Breast epithelium (tissue), 4 donors: ENCODE measurements at regions not wholly inside any gene's neighbourhood (a gene's known extent, or its start where the extent isn't known, plus 50 kb on each side); places are given as distances from the start of the nearest gene placed in this dataset.

ENCODE experiments used
- DNase-seq, 2 donors: peaks; one replicate each; pipeline ENCODE4 v3.0.0-alpha.2; 2019; ENCODE audit warnings: low spot score in 2 of 2
- H3K27ac ChIP-seq, 2 donors: fragments of 200-600 bp; sonication (generic) in 1 of 2; one replicate each; pipeline ENCODE4 v1.5.1; 2016 to 2019; ENCODE audit warnings: mild to moderate bottlenecking in 1 of 2
- H3K27me3 ChIP-seq, 2 donors: fragments of 200-600 bp; sonication (generic) in 1 of 2; one replicate each; pipeline versions ENCODE4 v1.5.1 to v1.6.0; 2017 to 2019; ENCODE audit warnings: control low read depth in 1 of 2, mild to moderate bottlenecking in 1 of 2
- H3K36me3 ChIP-seq: fragments of 200-600 bp; one replicate; pipeline ENCODE4 v1.5.1; 2019
- H3K4me1 ChIP-seq, 2 donors: fragments of 200-600 bp; sonication (generic); one replicate each; pipeline ENCODE4 v1.5.1; 2016 to 2019; ENCODE audit warnings: control low read depth in 1 of 2
- H3K4me3 ChIP-seq, 3 donors: fragments of 200-600 bp; sonication (generic); 1 replicate in 2 of 3; 2 replicates in 1 of 3; pipeline ENCODE4 v1.5.1; 2016 to 2019; ENCODE audit warnings: mild to moderate bottlenecking in 3 of 3, moderate library complexity in 2 of 3
- H3K9me3 ChIP-seq, 2 donors: fragments of 200-600 bp; sonication (generic) in 1 of 2; one replicate each; pipeline ENCODE4 v1.5.1; 2016 to 2019; ENCODE audit warnings: control low read depth in 1 of 2
- POLR2A ChIP-seq: fragments of 450-650 bp; IDR thresholded peaks from one replicate; pipeline ENCODE4 v1.6.1; 2016; ENCODE audit warnings: antibody characterized with exemption, mild to moderate bottlenecking, moderate library complexity
- POLR2AphosphoS5 ChIP-seq, 3 donors: sonication (generic); formaldehyde crosslinking; IDR thresholded peaks; one replicate each; pipeline ENCODE4 v1.6.1; 2017; ENCODE audit warnings: antibody characterized with exemption in 3 of 3
- intact Hi-C: fragments of 100-400 bp; cut with DNase I; formaldehyde crosslinking; loops from one replicate; pipeline ENCODE4 v1.15.1; 2023; ENCODE audit warnings: low total_unique reads
- TF ChIP-seq, protein P1 (sequence below), 3 donors: fragments of 450-650 bp; IDR thresholded peaks; one replicate each; pipeline ENCODE4 v1.5.1; 2016 to 2017; ENCODE audit warnings: antibody characterized with exemption in 3 of 3, mild to moderate bottlenecking in 3 of 3, moderate library complexity in 3 of 3

DNA sequence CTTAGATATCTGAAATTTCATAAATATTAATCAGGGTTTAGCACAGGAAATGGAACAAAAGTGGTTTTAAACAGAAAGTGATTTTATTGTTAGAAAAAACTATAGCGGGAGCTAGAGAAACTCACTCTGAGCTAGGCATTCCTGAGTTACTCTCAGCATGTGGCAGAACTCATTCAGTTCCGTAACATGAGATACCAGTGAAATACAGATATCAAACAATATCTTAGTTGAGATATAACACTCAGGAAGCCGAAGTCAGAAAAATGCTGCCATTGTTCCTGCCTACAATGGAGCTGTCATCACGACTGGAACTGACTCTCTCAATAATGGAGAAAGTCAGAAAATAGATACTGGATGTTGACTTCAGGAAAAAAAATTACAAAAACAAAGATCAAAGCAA, 1428.7 kb downstream of the PCDH18 start:
- Histone ChIP-seq H3K9me3 (no peaks in the 10 kb centered on the region), H3K4me3 (no peak overlapping the region), H3K27me3 (no peaks in the 10 kb centered on the region), H3K36me3 (no peaks in the 10 kb centered on the region), H3K4me1 (no peaks in the 10 kb centered on the region), H3K27ac (no peak overlapping the region)
- intact Hi-C loops: no loop called here
- no peak for DNase-seq
- TF ChIP-seq POLR2A (no peak), POLR2AphosphoS5 (IDR thresholded peaks at IDR 0.05) (no peak)
- TF ChIP-seq, protein P1, sequence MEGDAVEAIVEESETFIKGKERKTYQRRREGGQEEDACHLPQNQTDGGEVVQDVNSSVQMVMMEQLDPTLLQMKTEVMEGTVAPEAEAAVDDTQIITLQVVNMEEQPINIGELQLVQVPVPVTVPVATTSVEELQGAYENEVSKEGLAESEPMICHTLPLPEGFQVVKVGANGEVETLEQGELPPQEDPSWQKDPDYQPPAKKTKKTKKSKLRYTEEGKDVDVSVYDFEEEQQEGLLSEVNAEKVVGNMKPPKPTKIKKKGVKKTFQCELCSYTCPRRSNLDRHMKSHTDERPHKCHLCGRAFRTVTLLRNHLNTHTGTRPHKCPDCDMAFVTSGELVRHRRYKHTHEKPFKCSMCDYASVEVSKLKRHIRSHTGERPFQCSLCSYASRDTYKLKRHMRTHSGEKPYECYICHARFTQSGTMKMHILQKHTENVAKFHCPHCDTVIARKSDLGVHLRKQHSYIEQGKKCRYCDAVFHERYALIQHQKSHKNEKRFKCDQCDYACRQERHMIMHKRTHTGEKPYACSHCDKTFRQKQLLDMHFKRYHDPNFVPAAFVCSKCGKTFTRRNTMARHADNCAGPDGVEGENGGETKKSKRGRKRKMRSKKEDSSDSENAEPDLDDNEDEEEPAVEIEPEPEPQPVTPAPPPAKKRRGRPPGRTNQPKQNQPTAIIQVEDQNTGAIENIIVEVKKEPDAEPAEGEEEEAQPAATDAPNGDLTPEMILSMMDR (IDR thresholded peaks at IDR 0.05): no peak

DNA sequence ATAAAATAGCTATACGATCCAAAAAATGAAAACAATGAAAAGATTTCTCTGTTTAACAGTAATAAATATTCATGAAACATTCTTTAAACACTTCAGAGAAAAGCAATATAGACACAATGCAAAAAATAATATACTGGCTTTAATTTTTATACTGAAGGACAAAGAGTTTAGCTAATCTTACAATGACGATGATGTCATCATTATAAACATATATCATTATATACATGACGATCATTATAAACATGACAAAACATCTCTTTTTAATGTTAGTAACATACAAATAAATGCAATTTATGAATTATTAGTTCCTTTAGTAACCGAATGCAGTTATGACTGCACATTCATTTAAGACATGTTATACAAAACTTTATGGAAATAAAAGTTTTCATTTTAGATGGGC, 1434.6 kb downstream of the PCDH18 start:
- H3K4me3 ChIP-seq: no peak overlapping the region
- no peak overlapping the region for H3K27ac ChIP-seq
- no peaks in the 10 kb centered on the region for H3K9me3 ChIP-seq
- H3K36me3 ChIP-seq: no peaks in the 10 kb centered on the region
- TF ChIP-seq POLR2AphosphoS5 (IDR thresholded peaks at IDR 0.05): no peak
- TF ChIP-seq POLR2A: no peak
- H3K4me1 ChIP-seq: no peaks in the 10 kb centered on the region
- intact Hi-C loops: no loop called here
- no peaks in the 10 kb centered on the region for H3K27me3 ChIP-seq
- DNase-seq: no peak

DNA sequence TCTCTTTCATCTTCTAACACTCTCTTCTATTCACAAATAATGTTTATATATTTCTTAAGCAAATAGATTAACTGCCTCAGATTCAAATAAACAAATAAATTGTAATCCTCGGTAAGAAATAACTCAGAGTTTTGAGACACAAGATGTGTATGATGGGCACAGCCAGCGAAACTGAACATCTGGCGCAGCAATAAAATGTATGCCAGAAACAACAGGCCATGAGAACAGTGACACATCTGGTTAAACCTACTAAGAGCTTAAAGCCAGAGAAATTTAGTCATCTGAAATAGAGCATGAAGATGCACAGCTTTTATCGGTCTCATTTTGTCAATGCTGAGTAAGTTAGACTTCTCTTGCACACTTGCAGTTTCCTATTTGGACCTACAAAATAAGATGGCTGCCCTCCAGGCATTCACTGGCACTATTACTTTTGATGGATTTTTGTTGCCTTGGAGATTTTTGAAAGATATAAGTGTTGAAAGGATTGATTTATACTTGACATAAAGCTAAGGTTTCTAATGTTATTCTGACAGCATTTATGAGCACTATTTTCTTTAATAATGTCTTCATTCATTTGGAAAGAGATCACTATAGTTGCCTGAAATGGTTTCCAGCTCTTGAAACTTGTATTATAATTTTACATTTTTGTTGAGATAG, 1444.0 kb downstream of the PCDH18 start:
- no peak for DNase-seq
- Histone ChIP-seq H3K4me3 (no peak overlapping the region), H3K9me3 (no peaks in the 10 kb centered on the region), H3K36me3 (no peaks in the 10 kb centered on the region), H3K27ac (no peak overlapping the region), H3K4me1 (no peaks in the 10 kb centered on the region), H3K27me3 (no peaks in the 10 kb centered on the region)
- TF ChIP-seq POLR2A (no peak), POLR2AphosphoS5 (IDR thresholded peaks at IDR 0.05) (no peak)
- TF ChIP-seq, protein P1 (IDR thresholded peaks at IDR 0.05): no peak
- intact Hi-C loops: no loop called here

DNA sequence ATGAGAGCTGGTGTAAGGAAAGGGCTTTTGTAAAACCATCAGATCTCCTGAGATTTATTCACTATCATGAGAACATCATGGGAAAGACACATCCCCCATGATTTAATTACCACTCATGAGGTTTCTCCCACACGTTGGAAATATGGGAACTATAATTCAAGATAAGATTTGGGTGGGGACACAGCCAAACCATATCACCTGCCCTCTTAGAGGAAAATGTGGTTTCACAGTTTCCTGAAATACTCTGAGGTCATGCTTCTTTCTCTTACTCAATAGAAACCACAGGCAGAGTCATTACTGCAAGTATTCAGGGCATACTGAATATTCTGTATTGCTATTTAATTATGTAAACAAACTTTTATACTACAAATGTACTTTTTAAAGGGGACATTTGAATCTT, 1453.3 kb downstream of the PCDH18 start:
- intact Hi-C loops: no loop called here
- Histone ChIP-seq H3K4me1 (no peaks in the 10 kb centered on the region), H3K9me3 (no peaks in the 10 kb centered on the region), H3K27me3 (no peaks in the 10 kb centered on the region), H3K36me3 (no peaks in the 10 kb centered on the region), H3K4me3 (no peak overlapping the region), H3K27ac (no peak overlapping the region)
- TF ChIP-seq POLR2A (no peak), POLR2AphosphoS5 (IDR thresholded peaks at IDR 0.05) (no peak)
- TF ChIP-seq, protein P1 (IDR thresholded peaks at IDR 0.05): no peak
- no peak for DNase-seq

DNA sequence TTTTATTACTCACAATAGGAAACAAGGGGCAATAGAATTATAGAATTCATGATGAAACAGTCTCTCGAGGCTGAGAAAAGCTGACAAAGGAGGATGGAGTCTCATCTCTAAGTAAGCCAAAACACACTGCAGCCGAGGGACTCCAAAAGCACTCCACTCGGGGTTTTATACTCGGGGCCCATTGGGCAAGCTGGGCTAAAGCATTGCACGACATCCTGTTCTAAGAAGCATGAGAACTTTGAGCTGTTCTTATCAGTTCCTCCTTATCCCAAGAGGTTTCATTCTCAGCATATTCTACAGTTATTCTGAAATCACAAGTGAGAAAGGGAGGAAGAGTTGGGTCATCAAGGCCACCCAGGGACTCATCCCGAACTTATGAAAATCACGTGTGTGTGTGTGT, 1475.5 kb downstream of the PCDH18 start:
- intact Hi-C loops: no loop called here
- no peaks in the 10 kb centered on the region for H3K9me3 ChIP-seq
- no peaks in the 10 kb centered on the region for H3K36me3 ChIP-seq
- no peak overlapping the region for H3K4me3 ChIP-seq
- TF ChIP-seq POLR2A (no peak), POLR2AphosphoS5 (IDR thresholded peaks at IDR 0.05) (no peak)
- TF ChIP-seq, protein P1 (IDR thresholded peaks at IDR 0.05): no peak
- no peaks in the 10 kb centered on the region for H3K4me1 ChIP-seq
- no peak overlapping the region for H3K27ac ChIP-seq
- no peak for DNase-seq
- H3K27me3 ChIP-seq: no peaks in the 10 kb centered on the region

DNA sequence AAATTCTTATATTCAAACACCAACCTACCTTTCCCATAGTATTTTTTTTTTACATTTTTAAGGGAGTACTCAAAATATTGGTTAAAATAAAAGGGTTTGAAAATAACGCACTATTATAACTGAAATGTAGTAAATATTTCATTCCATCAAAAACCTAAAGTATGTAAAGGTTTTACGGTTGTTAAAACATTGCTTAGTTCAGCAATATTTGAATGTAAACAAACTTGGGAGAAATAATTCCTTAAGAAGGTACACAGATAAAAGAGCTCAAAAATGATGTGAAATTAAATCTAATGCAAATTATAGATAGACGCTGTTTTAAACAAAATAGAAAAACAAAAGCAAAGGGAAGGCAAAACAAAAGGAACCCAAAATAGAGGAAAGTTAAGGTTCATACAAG, 1476.9 kb downstream of the PCDH18 start:
- TF ChIP-seq, protein P1 (IDR thresholded peaks at IDR 0.05): no peak
- TF ChIP-seq POLR2AphosphoS5 (IDR thresholded peaks at IDR 0.05) (no peak), POLR2A (no peak)
- H3K9me3 ChIP-seq: no peaks in the 10 kb centered on the region
- no peak overlapping the region for H3K27ac ChIP-seq
- intact Hi-C loops: no loop called here
- H3K27me3 ChIP-seq: no peaks in the 10 kb centered on the region
- DNase-seq: no peak
- no peaks in the 10 kb centered on the region for H3K36me3 ChIP-seq
- no peak overlapping the region for H3K4me3 ChIP-seq
- H3K4me1 ChIP-seq: no peaks in the 10 kb centered on the region
